ENCODE measurements at regions not wholly inside any gene's neighbourhood (a gene's known extent, or its start where the extent isn't known, plus 50 kb on each side); places are given as distances from the start of the nearest gene placed in this dataset.

- no peak overlapping the region for H2BK5ac ChIP-seq (ENCODE audit: insufficient read length, low read length)
- H3K27ac Mint-ChIP-seq = no peak overlapping the region
- H3K27ac ChIP-seq (ENCODE audit: insufficient read length, low read depth, low read length) = no peak overlapping the region
- H4K5ac ChIP-seq (ENCODE audit: insufficient read length, low read depth, low read length) = no peak overlapping the region
- H3T11ph ChIP-seq (ENCODE audit: low read length) = no peak overlapping the region
- peaks cover 2% of the 10 kb centered on the region for H3K27me3 Mint-ChIP-seq (ENCODE audit: low read depth)
- no peak for TF ChIP-seq CTCF (conservative IDR thresholded peaks at IDR 0.05)
- H3K14ac ChIP-seq (ENCODE audit: insufficient read depth, low read length) = no peak overlapping the region
- H3K79me1 ChIP-seq (ENCODE audit: insufficient read depth, low read depth, low read length, poor library complexity, severe bottlenecking) = no peaks in the 10 kb centered on the region
- no peak for DNase-seq
- no peak overlapping the region for H3K18ac ChIP-seq (ENCODE audit: insufficient read length, low read depth, low read length)
- H4K20me1 ChIP-seq (ENCODE audit: control insufficient read depth, insufficient read depth, insufficient read length) = no peaks in the 10 kb centered on the region
- H3K4me3 Mint-ChIP-seq = no peak overlapping the region
- H3K23me2 ChIP-seq (ENCODE audit: insufficient read length, low read depth, low read length, poor library complexity, severe bottlenecking) = no peaks in the 10 kb centered on the region
- no peaks in the 10 kb centered on the region for H3K79me2 ChIP-seq (ENCODE audit: insufficient read depth, low read length)
- H2AFZ ChIP-seq (ENCODE audit: low read length) = no peak overlapping the region
- H3K27me3 ChIP-seq (ENCODE audit: insufficient read depth, low read length) = no peaks in the 10 kb centered on the region; the same call in 1 of the 2 replicates
- no CpG with 5 or more reads among the region's 2 CpGs for whole genome bisulfite sequencing (ENCODE audit: extremely low coverage, insufficient read length, low lambda C conversion rate)
- H2BK120ac ChIP-seq (ENCODE audit: low read depth, low read length, poor library complexity, severe bottlenecking) = no peak overlapping the region
- no peaks in the 10 kb centered on the region for H3K9me3 ChIP-seq (ENCODE audit: control insufficient read depth, low read depth, low read length)
- H2AK5ac ChIP-seq (ENCODE audit: insufficient read length, low read length) = no peak overlapping the region
- H3K4me2 ChIP-seq (ENCODE audit: insufficient read depth, insufficient read length, low read length) = no peak overlapping the region
- H3K9ac ChIP-seq (ENCODE audit: extremely low read depth, insufficient read length, low read length) = no peak overlapping the region
- peaks cover 0 to 5% of the 10 kb centered on the region in 2 experiments; a peak in 2 of 4 replicates for H3K4me1 Mint-ChIP-seq
- H3K4me1 ChIP-seq (ENCODE audit: insufficient read depth, low read length) = no peaks in the 10 kb centered on the region; the same call in 1 of the 2 replicates
- peaks cover 7 to 8% of the 10 kb centered on the region in 2 experiments; a peak in 3 of 5 replicates for H3K9me3 Mint-ChIP-seq
- H2BK15ac ChIP-seq (ENCODE audit: low read depth, low read length) = no peak overlapping the region
- no peak overlapping the region for H4K91ac ChIP-seq (ENCODE audit: insufficient read length, low read depth, low read length)
- no peak overlapping the region for H4K8ac ChIP-seq (replicated peaks; ENCODE audit: insufficient read length, low read depth, low read length)
- no peak overlapping the region for H2BK12ac ChIP-seq (ENCODE audit: insufficient read length, low read depth, low read length)
- no peak overlapping the region for H3K4ac ChIP-seq (ENCODE audit: low read depth, low read length)
- no peak overlapping the region for H3K23ac ChIP-seq (ENCODE audit: insufficient read length, low read depth, low read length)
- H2BK20ac ChIP-seq (ENCODE audit: low read depth, low read length, poor library complexity, severe bottlenecking) = no peak overlapping the region
- H3K36me3 Mint-ChIP-seq (ENCODE audit: insufficient read depth in 1 of 3, low read depth in 3 of 3) = peaks cover 0 to 6% (median 4%) of the 10 kb centered on the region in 3 experiments; a peak in 5 of 7 replicates
- no peak overlapping the region for H3K56ac ChIP-seq (ENCODE audit: insufficient read length, low read depth, low read length)
Observed at GRCh38 chr6:14239097-14239496, 121.5 kb downstream of the CD83 start.
